ENCODE measurements at regions not wholly inside any gene's neighbourhood (a gene's known extent, or its start where the extent isn't known, plus 50 kb on each side); places are given as distances from the start of the nearest gene placed in this dataset.

DNA sequence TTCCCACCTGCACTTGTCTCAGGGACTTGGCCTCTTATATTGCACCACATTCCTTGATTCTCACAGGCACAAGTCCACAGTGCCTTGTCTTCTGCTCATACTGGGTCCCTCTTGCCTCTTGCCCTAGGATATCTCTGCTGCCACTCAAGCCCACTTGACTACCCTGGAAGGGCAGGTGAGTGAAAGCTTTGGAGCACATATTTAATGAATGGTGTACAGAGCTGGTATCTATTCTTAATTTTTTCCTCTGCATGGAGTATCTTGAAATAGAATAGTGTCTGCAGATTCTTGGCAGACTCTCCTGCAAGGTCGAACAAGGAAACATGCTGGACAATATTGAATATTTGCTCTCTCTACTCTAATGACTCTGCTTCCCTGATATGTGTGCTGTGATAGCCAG lies 1248.0 kb downstream of the MAT2B start:
- Histone ChIP-seq H3K4me3 (no peak overlapping the region), H3K27ac (no peak overlapping the region)

DNA sequence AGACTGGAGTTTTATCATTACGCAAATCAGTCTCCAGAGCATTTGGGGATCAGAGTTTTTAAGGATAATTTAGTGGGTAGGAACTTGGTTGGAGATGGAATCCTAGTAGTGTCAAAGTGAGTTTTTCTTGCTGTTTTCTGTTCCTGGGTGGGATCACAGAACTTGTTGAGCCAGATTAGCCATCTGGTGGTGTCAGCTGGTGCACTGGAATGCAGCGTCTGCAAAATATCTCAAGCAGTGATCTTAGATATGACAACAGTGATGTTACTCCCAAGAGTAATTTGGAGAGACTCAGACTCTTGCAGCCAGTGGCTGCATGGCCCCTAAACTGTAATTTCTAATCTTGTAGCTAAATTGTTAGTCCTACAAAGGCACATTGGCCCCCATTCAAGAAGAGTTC lies 1257.8 kb downstream of the MAT2B start:
- Histone ChIP-seq H3K27ac (no peak overlapping the region), H3K4me3 (no peak overlapping the region)

DNA sequence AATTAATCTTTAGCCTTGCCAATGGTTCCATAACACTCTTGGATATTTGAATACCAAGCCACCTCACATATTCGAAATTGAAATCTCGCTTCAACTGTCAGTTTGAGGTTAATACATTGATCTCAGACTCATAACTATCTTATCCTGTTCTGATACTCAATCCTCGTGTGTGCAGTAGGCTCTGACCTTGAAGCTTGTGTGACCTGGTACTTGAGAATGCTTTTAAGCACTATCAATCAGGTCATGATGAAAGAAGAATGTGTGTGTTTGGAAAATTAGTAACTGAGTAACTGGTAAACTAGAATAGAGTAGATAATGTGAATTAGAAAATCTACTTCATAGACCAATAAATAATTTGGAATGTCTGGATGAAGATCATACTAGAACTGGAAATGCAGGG lies 1266.7 kb downstream of the MAT2B start:
- no peak overlapping the region for H3K27ac ChIP-seq

DNA sequence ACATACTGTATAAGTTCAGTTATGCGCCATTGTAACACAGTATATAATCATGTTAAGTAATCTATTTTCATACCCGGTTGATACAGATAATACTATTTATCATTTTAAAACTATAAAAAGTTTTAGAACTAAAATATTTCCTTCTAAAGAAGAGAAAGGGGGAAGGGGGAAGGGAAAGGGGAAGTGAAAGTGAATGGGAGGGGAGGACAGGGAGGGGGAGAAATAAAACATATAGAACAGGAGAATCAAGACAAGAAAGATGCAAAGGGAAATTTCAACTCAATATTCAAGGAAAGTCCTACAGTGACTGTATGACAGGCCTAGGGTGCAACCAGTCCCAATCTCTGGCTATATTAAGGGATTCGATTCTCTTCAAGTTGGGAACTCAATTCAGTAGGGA lies 1278.8 kb downstream of the MAT2B start:
- no peak overlapping the region for H3K27ac ChIP-seq
- H3K4me3 ChIP-seq = no peak overlapping the region

More for the DNA sequence above, 1266.7 kb downstream of the MAT2B start:
- no peak overlapping the region for H3K4me3 ChIP-seq

DNA sequence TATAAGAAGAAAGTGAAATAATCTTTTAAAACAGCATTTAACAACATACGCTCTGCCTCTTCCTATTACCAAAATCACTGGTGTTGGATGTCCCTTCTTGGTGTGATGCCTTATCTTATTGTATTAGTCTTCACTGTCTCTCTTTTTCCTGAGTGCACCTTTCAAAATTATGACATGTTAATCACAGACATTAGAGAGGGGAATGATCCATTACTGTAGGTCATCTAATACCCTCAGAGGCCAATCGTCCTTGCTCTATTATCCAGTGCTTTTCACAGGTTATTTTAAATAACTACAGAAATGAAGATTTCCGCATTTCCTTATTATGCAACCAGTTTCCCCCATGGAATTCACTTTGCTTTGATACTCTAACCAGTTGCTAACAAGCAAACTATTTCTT lies 1292.7 kb downstream of the MAT2B start:
- Histone ChIP-seq H3K27ac (no peak overlapping the region), H3K4me3 (no peak overlapping the region)

DNA sequence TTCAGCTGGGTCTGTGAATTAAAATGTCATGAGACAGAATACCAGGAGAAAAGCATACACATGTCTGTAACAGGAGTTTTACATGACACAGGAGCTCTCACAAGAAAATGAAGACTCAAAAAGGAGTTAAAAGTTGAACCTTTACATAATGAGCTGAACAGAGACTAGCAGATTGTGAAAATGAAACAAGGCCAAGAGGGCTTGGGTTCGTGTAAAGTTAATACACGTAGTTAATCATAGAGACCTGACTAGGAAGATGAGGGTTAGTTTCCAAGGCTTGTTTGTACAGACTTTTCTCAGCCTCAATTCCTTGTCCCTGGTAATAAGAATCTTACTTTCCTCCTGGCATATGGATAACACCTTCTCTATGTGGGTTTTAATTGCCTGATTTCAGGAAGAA lies 1294.0 kb downstream of the MAT2B start:
- H3K27ac ChIP-seq = no peak overlapping the region
- H3K4me3 ChIP-seq = no peak overlapping the region

DNA sequence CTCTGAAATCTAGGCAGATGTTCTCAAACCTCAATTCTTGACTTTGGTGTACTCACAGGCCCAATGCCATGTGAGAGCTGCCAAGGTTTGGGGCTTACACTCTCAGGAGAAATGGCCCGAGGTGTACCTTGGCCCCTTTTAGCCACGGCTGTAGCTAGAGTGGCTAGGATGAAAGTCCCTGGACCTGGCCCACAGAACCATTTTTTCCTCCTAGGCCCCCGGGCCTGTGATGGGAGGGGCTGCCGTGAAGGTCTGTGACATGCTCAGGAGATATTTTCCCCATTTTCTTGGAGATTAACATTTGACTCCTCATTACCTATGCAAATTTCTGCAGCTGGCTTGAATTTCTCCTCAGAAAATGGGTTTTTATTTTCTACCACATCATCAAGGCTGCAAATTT lies 1296.5 kb downstream of the MAT2B start:
- Histone ChIP-seq H3K4me3 (no peak overlapping the region), H3K27ac (no peak overlapping the region)

DNA sequence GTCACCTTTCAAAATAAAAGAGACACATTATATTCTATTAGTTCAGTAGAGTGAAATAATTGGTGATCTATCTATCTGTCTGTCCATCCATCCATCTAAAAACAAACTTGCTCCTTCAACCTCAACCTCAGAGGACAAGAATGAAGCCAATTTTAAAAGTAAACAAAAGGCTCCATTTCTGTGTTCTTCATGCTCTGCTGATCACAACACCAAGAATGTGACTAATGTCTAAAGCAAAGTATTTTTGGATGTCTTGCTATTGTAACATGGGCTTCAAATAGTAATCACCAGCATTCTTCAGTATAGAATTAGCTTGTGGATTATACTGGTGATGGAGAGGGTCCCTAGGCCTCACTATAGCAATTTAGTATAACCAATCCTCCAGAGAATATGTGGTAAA lies 1304.4 kb downstream of the MAT2B start:
- Histone ChIP-seq H3K27ac (no peak overlapping the region), H3K4me3 (no peak overlapping the region)

DNA sequence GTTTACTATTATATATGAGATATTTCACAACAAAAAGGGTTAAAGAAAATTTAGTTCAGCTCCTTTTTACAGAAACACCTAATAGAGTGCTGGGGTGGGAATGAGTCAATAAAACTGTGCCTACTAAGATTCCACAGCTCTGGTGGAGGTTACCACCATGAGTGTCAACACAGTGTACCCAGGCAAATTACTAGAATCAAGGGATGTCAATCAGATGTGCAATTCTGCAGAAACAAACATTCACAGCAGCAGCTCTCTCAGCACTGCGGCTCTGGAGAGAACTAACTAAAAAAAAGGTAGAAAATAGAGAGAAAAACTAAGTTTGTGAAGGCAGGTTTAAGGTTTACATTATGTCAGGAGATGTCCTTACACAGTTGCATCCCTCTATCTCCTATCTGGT lies 1313.0 kb downstream of the MAT2B start:
- Histone ChIP-seq H3K27ac (no peak overlapping the region), H3K4me3 (no peak overlapping the region)

DNA sequence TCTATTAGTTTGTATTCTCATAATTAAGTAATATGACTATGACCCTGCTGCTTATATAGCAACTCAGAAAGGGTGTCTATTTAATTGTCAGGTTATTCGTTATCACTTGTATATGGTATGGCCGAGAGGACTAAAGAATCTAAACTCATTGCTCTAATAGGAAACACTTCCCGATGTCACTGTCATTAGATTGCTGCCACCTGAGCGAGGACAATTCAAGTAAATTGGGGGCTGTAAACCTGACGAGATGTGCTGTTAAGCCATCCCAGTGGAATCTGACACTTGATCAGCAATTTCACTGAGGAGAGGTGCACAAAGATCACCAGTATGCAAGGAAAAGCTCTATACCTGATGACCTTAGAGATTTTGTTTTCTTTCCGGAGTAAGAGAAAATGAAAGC lies 1319.3 kb downstream of the MAT2B start:
- H3K27ac ChIP-seq = no peak overlapping the region

DNA sequence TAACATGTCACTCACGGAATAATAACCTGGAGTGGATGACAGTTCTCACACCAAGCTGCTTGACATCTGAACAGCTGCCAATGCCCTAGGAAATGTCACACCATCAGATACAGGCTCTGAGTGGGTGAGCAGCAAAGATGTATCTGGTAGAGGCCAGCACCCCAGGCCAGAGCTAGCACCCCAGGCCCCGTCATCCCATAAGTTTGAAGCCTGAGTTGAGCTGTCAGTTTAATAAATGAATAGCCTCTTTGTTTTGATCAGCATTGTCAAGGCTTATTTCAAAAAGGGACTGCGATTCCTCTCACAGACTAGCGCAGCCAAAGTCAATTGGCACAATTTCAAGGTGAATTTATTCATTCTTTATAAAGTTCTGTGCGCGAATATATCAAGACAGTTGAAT lies 1327.1 kb downstream of the MAT2B start:
- Histone ChIP-seq H3K4me3 (no peak overlapping the region), H3K27ac (no peak overlapping the region)

More for the DNA sequence above, 1319.3 kb downstream of the MAT2B start:
- H3K4me3 ChIP-seq = no peak overlapping the region

DNA sequence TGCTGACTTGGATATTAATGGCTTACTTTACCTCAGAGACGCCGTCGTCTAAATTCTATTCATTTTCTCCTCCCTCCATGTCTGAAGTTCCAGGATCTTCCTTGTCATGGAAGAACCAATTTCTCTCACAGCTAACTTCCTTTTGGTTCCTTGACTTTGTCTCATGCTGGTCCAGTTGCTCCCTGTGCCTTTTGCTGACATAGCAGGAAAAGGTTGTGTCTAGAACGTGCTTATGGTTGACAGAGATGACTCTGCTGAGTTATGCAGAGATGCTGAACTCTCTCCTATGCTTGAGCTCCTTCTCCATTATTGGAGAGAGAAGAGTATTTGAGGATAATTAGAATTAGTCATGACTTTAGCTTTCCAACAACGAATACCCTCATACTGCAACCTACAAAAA lies 1338.9 kb downstream of the MAT2B start:
- H3K4me3 ChIP-seq = no peak overlapping the region
- H3K27ac ChIP-seq = no peak overlapping the region

DNA sequence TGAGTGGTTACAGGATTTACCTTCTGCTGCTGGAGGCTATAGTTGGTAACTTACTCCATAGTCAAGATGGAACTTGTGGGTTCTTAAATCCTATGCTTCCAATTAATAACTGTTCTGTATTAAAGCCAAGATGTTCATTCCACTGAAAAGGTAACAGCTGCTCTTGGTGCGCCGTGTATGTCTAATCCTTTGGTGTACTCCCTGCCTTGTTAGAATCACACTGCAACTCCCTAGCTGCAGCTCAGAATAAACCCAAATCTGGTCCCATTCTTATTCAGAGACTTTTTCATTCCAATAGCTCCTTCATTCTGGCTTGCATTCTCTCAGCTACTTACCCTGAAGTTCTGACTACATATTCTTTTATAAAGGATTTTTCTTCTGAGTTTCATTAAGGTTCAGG lies 1355.5 kb downstream of the MAT2B start:
- H3K27ac ChIP-seq = no peak overlapping the region
- no peak overlapping the region for H3K4me3 ChIP-seq

DNA sequence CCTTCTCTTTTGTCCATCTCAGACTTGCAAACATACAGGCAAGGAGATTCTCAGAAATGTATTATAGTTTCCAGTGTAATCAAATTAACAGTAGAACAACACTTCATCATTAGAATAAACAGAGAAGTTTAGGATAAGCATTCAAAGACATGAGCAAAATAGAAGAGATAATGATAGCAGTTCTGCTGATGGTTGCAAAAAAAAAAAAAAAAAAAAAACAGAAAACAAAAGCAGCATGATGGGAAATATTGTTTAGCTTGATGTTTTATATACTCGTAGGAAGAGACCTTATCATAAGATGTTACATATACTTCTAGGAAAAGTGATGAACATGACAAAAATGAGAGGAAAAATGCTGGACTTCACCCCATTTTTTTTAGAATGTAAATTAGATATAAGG lies 1356.2 kb downstream of the MAT2B start:
- H3K27ac ChIP-seq = no peak overlapping the region
- no peak overlapping the region for H3K4me3 ChIP-seq

DNA sequence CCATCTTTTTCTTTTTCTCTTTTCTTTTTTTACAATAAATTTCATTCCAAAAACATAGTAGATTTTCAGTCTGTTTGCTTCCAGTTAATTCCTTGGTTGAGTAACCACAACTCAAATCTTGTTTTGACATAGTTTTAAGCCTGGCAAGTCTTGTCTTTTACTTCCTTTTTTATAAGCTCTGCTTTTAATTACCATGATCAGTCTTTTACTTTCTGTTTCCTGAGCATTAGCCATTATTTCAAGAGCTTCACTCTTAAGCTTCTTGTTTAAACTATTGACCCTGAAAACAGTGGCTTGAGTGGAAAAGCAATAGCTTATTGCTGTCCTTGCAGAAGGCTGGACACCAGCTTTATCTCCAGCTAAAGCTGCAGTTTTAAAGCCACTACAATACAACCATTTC lies 1363.3 kb downstream of the MAT2B start:
- Histone ChIP-seq H3K27ac (no peak overlapping the region), H3K4me3 (no peak overlapping the region)

DNA sequence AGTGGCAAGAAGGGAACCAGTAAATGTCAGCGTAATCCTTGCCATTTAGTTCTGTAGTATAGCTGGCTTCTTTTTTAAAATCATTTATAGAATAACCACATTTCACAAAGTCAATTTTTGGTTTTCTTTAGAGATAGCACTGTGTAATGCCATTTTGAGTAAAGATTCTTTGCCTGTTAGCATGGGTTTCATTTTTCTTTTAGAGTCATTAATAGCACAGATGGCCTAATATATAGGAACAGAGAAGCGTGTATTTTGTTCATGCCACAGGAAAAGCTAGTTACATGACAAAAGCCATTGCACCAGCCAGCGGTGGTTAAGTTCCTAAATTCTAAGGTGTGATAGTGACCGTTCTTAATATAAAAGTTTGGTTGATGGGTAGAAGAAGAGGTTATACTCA lies 1363.9 kb downstream of the MAT2B start:
- Histone ChIP-seq H3K4me3 (no peak overlapping the region), H3K27ac (no peak overlapping the region)

DNA sequence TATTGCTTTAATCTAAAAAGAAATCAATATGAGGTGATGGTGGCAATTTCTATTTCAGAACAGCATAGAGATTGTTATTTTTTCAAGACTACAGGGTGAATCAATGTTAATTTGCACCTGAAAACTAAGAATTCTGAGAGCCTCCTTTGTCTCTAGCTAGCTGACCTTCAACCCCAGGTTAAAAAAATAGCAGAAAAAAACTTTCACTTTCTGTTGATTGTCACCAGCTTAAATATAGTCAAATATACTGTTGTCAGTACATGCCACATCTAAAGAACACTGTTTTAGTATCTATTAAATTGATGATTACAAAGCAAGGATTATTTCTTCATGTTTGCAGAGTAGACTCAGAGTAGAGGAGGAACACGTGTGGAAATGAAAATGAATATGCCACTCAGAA lies 1371.4 kb downstream of the MAT2B start:
- Histone ChIP-seq H3K4me3 (no peak overlapping the region), H3K27ac (no peak overlapping the region)

DNA sequence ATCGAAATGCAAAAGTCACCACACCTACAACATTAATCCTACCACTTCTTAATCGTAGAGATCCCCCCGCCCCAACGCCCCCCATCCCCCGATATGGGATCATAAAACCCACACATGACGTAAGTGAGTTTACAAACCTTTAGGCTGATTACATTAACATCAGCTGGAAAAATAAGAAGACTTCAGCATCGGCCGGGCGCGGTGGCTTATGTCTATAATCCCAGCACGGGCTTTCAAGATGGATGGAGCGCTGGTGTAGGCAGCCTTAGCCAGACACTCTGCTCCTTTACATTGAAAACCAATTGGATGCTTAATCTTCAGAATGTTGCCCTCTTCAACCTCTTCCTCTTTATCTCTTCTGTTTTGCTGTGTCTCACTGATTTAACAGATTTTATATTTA lies 1376.0 kb downstream of the MAT2B start:
- H3K4me3 ChIP-seq = no peak overlapping the region
- H3K27ac ChIP-seq = no peak overlapping the region

DNA sequence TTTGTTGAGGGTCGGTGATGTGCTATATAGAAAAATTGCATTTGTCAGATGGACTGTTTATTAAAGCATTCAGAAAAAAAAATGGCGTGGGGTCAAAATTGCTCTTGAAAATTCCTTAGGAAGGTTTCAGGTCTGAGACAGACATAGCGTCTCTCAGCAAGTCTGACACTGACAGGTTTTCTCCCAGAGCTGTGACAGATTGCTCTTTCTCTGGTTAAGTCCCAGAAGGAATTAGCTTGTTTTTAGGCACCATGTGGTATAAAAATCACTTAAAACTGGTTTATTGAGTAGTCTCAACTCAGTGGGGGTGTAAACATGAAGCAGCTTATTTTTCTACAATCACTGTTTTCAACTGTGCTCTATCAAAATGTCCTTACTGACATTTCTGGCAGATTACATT lies 1379.8 kb downstream of the MAT2B start:
- no peak overlapping the region for H3K4me3 ChIP-seq
- no peak overlapping the region for H3K27ac ChIP-seq

DNA sequence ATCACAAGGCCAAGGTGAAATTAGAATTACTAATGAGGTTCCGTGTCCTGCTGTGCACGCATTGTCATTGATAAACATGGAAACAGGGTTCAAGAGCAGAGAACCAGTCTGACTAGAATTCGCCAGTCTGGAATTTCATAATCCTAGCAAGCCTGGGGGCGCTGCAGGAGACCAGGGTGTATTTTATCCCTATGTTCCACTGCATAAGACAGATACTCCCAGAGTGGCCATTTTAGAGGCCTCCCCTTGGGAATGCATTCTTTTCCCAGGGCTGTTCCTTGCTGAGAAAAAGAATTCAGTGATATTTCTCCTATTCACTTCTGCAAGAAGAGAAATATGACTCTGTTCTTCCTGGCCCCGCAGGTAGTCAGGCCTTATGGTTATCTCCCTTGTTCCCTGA lies 1387.7 kb downstream of the MAT2B start:
- Histone ChIP-seq H3K27ac (no peak overlapping the region), H3K4me3 (no peak overlapping the region)

DNA sequence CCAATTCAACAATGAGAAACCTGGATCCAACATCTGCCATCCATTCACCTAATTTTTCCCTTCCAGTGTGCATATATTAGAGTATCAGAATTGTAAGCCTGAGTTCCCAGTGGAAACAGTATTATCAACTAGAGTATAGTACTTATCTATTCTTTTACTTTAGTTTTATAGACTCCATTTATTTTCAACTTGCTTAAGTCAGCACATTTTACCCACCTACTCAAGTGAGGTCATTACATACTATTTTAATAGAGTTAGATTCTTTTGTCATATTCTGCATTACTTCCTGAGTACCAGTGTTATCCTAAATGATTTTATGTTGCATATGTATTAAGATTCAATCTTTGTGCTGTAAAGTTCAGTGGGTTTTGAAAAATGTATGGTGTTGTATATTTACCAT lies 1393.3 kb downstream of the MAT2B start:
- no peak overlapping the region for H3K4me3 ChIP-seq

DNA sequence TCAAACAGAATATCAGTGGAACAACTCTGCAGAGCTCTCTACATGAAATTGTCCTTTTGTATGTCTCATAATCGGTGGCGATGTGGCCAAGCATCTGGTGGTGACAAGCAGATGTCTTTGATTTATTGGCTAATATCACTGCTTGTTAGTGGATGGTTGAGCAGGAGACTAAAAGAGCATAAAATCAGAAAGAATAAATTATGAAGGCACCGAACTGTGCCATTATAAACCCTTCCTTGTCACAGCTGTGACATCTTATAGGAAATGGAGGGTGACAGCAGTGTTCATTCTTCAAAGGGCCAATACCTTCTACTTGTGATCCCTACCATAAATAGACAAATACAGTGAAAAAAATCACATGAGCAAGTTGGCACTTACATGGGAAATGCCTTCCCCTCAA lies 1404.3 kb downstream of the MAT2B start:
- H3K4me3 ChIP-seq = no peak overlapping the region
- no peak overlapping the region for H3K27ac ChIP-seq

More for the DNA sequence above, 1393.3 kb downstream of the MAT2B start:
- no peak overlapping the region for H3K27ac ChIP-seq

DNA sequence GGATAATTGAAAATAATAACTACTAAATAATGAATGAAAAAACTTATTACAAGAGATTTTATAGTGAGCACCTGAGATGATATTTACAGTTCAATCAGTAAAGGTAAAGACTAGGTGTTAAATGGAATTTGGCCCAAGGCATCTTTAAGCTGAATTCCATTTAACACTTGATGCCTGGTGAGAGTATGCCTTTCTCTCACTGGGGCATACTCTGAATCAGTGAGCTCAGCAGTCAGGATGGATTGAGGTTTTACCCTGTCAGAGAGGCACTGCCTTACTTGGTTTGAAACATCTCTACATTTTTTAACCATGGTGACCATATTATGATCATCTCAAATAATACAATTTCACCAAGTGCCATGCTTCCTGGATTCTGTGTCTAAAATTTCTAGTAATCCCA lies 1416.3 kb downstream of the MAT2B start:
- H3K4me3 ChIP-seq = no peak overlapping the region
- no peak overlapping the region for H3K27ac ChIP-seq
